K562 (cell line): ENCODE measurements at regions not wholly inside any gene's neighbourhood (a gene's known extent, or its start where the extent isn't known, plus 50 kb on each side); places are given as distances from the start of the nearest gene placed in this dataset.

Experiments
- CBX1 ChIP-seq: sonication (generic); IDR thresholded peaks from 2 replicates; pipeline ENCODE4 v1.6.1; 2016; ENCODE audit warnings: antibody characterized with exemption, low read depth, mild to moderate bottlenecking
- CTCF ChIP-seq, 3 experiments: IDR thresholded peaks in 2 of 3; conservative IDR thresholded peaks in 1 of 3; 2 replicates each; pipeline ENCODE4 v1.5.1; 2011 to 2012; ENCODE audit warnings: low read length in 3 of 3, mild to moderate bottlenecking in 3 of 3, control low read depth in 2 of 3, improper control_type of control experiment in 1 of 3, inconsistent platforms in 1 of 3, low read depth in 1 of 3, mixed read lengths in 1 of 3, moderate library complexity in 1 of 3; ENCODE audit not compliant: insufficient read depth in 2 of 3
- ETV6 ChIP-seq, 3 experiments: fragments of 150-350 bp in 1 of 3; sonication (generic) in 1 of 3; formaldehyde crosslinking in 1 of 3; IDR thresholded peaks; 2 replicates each; pipeline versions ENCODE4 v1.6.1 to v1.8.0; 2014 to 2022; ENCODE audit warnings: borderline replicate concordance in 2 of 3, low read depth in 2 of 3, antibody characterized with exemption in 1 of 3, low read length in 1 of 3, mild to moderate bottlenecking in 1 of 3, missing genetic modification reagents in 1 of 3
- FOSL1 ChIP-seq: fragments of 200-800 bp; sonication (Bioruptor generic); conservative IDR thresholded peaks from 2 replicates; pipeline ENCODE4 v1.6.1; 2016; ENCODE audit warnings: missing genetic modification characterization, missing compliant biosample characterization
- FOXP4 ChIP-seq: sonication (generic); formaldehyde crosslinking; IDR thresholded peaks from 2 replicates; pipeline ENCODE4 v1.8.0; 2022; ENCODE audit warnings: mild to moderate bottlenecking, missing genetic modification reagents, borderline replicate concordance
- GTF2B ChIP-seq: IDR thresholded peaks from 2 replicates; pipeline ENCODE4 v1.6.1; 2011; ENCODE audit not compliant: insufficient read length; ENCODE audit errors: extremely low read depth
- KAT2B ChIP-seq: IDR thresholded peaks from one replicate; pipeline ENCODE4 v1.6.1; 2012; ENCODE audit warnings: low read depth, mild to moderate bottlenecking, control low read depth, inconsistent platforms, low read length, moderate library complexity
- PHF20 ChIP-seq: fragments of 450-650 bp; IDR thresholded peaks from 2 replicates; pipeline ENCODE4 v1.6.1; 2018; ENCODE audit not compliant: partially characterized antibody
- SREBF1 ChIP-seq: fragments of 150-350 bp; IDR thresholded peaks from 2 replicates; pipeline ENCODE4 v1.6.1; 2014; ENCODE audit warnings: antibody characterized with exemption, low read depth, low read length, borderline replicate concordance
- TAL1 ChIP-seq: fragments of 450-650 bp; IDR thresholded peaks from 2 replicates; pipeline ENCODE4 v1.6.1; 2016; ENCODE audit warnings: mild to moderate bottlenecking
- TF ChIP-seq, protein P1 (sequence below): fragments of 250-450 bp; sonication (Bioruptor Pico); IDR thresholded peaks from 2 replicates; pipeline ENCODE4 v1.4.0; 2020

DNA sequence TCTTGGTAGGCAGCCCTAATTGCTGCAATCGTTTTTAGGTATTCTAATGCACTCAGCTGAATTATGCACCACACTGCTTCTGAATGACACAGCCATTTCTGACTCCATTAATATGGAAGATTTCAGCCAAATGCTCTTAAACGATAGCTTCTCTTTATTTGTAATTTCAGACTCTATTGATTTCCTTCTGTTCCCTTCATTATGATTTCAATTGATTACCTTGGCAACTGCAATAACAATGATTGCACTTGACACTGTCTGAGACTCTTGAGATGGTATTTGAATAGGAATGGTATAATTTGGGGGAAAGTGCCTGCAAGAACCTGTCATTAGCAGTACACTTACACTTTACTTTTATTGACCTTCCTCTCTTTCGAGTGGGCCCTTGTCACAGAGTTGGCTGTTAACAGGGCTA lies 296.1 kb upstream of the DMAC1 start (continued):
- TF ChIP-seq CTCF (IDR thresholded peaks at IDR 0.05 in 2 of 3, conservative IDR thresholded peaks at IDR 0.05 in 1 of 3; ENCODE audit: insufficient read depth in 2 of 3, low read depth in 1 of 3, low read length in 3 of 3) = no peak
- no peak for TF ChIP-seq PHF20
- no peak for TF ChIP-seq FOXP4 (CRISPR knock-in tag)
- no peak for TF ChIP-seq KAT2B
- TF ChIP-seq CBX1 = no peak
- TF ChIP-seq SREBF1 = no peak
- TF ChIP-seq TAL1 = no peak
- TF ChIP-seq, protein P1, sequence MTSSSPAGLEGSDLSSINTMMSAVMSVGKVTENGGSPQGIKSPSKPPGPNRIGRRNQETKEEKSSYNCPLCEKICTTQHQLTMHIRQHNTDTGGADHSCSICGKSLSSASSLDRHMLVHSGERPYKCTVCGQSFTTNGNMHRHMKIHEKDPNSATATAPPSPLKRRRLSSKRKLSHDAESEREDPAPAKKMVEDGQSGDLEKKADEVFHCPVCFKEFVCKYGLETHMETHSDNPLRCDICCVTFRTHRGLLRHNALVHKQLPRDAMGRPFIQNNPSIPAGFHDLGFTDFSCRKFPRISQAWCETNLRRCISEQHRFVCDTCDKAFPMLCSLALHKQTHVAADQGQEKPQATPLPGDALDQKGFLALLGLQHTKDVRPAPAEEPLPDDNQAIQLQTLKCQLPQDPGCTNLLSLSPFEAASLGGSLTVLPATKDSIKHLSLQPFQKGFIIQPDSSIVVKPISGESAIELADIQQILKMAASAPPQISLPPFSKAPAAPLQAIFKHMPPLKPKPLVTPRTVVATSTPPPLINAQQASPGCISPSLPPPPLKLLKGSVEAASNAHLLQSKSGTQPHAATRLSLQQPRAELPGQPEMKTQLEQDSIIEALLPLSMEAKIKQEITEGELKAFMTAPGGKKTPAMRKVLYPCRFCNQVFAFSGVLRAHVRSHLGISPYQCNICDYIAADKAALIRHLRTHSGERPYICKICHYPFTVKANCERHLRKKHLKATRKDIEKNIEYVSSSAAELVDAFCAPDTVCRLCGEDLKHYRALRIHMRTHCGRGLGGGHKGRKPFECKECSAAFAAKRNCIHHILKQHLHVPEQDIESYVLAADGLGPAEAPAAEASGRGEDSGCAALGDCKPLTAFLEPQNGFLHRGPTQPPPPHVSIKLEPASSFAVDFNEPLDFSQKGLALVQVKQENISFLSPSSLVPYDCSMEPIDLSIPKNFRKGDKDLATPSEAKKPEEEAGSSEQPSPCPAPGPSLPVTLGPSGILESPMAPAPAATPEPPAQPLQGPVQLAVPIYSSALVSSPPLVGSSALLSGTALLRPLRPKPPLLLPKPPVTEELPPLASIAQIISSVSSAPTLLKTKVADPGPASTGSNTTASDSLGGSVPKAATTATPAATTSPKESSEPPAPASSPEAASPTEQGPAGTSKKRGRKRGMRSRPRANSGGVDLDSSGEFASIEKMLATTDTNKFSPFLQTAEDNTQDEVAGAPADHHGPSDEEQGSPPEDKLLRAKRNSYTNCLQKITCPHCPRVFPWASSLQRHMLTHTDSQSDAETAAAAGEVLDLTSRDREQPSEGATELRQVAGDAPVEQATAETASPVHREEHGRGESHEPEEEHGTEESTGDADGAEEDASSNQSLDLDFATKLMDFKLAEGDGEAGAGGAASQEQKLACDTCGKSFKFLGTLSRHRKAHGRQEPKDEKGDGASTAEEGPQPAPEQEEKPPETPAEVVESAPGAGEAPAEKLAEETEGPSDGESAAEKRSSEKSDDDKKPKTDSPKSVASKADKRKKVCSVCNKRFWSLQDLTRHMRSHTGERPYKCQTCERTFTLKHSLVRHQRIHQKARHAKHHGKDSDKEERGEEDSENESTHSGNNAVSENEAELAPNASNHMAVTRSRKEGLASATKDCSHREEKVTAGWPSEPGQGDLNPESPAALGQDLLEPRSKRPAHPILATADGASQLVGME (CRISPR knock-in tag) = no peak
- TF ChIP-seq GTF2B = no peak
- no peak for TF ChIP-seq ETV6 (IDR thresholded peaks at IDR 0.05; ENCODE audit: borderline replicate concordance in 1 of 2, low read depth in 2 of 2, low read length in 1 of 2)
- no peak for TF ChIP-seq ETV6 (CRISPR knock-in tag; IDR thresholded peaks at IDR 0.05; ENCODE audit: borderline replicate concordance)
- TF ChIP-seq FOSL1 = no peak
- TF ChIP-seq, all 486 proteins: peak for 0
